WERI-Rb-1 (cell line): ENCODE measurements at regions not wholly inside any gene's neighbourhood (a gene's known extent, or its start where the extent isn't known, plus 50 kb on each side); places are given as distances from the start of the nearest gene placed in this dataset.

Experiments
- DNase-seq: peaks from one replicate; pipeline ENCODE4 v3.0.0-alpha.2; 2020
- H3K27ac ChIP-seq: fragments of 250-450 bp; sonication (Bioruptor Pico); 2 replicates; pipeline ENCODE4 v1.5.1; 2020; ENCODE audit warnings: mild to moderate bottlenecking, moderate library complexity
- H3K27me3 ChIP-seq: fragments of 250-450 bp; sonication (Bioruptor Pico); 2 replicates; pipeline ENCODE4 v1.5.1; 2021; ENCODE audit warnings: mild to moderate bottlenecking, low read depth, moderate library complexity; ENCODE audit not compliant: insufficient read depth, severe bottlenecking
- H3K36me3 ChIP-seq: fragments of 250-450 bp; sonication (Bioruptor Pico); 2 replicates; pipeline ENCODE4 v1.5.1; 2020; ENCODE audit warnings: mild to moderate bottlenecking, moderate library complexity
- H3K4me3 ChIP-seq: 2 replicates; pipeline ENCODE4 v1.5.1; 2011; ENCODE audit warnings: low read depth, mild to moderate bottlenecking, control low read depth, low read length
- H3K9me3 ChIP-seq: fragments of 250-450 bp; sonication (Bioruptor Pico); 2 replicates; pipeline ENCODE4 v1.5.1; 2021; ENCODE audit warnings: mild to moderate bottlenecking, moderate library complexity; ENCODE audit not compliant: severe bottlenecking
- CTCF ChIP-seq: IDR thresholded peaks from 2 replicates; pipeline ENCODE4 v1.5.1; 2011; ENCODE audit warnings: low read depth, mild to moderate bottlenecking, control low read depth, inconsistent platforms, low read length

DNA sequence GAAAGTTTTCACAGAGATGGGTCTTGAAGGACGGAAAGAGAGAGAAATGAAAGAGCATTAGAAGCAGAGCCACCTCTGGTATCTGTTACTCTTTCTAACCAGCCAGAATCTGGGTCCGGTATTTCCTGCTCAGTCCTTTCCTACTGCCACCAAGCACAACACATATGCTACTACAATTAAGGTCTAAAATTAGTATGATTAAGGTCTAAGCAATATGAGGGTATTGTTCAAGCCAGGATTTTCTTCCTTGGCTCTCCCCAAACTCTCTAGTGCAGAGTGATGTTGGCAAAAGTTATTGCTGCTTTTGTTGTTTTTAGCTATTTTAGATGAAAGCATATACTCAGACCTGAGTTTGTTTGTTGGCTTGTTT is 59.2 kb upstream of the EED start:
- Histone ChIP-seq H3K27ac (no peak overlapping the region), H3K27me3 (no peaks in the 10 kb centered on the region), H3K36me3 (no peaks in the 10 kb centered on the region), H3K9me3 (no peaks in the 10 kb centered on the region), H3K4me3 (no peak overlapping the region)
- no peak for DNase-seq
- no peak for TF ChIP-seq CTCF

GRCh38 chr11:86184728-86185380 is 59.7 kb upstream of the EED start:
- Histone ChIP-seq H3K36me3 (no peaks in the 10 kb centered on the region), H3K27me3 (no peaks in the 10 kb centered on the region), H3K27ac (no peak overlapping the region), H3K4me3 (no peak overlapping the region), H3K9me3 (no peaks in the 10 kb centered on the region)
- DNase-seq: no peak
- no peak for TF ChIP-seq CTCF

- Histone ChIP-seq H3K9me3 (no peaks in the 10 kb centered on the region), H3K27ac (no peak overlapping the region), H3K4me3 (no peak overlapping the region), H3K36me3 (no peaks in the 10 kb centered on the region), H3K27me3 (no peaks in the 10 kb centered on the region)
- no peak for TF ChIP-seq CTCF
- DNase-seq: peak; percentile 17
These were observed 60.9 kb upstream of the EED start for GRCh38 chr11:86183694-86184093.

- Histone ChIP-seq H3K27ac (no peak overlapping the region), H3K27me3 (no peaks in the 10 kb centered on the region), H3K9me3 (no peaks in the 10 kb centered on the region), H3K36me3 (no peaks in the 10 kb centered on the region), H3K4me3 (no peak overlapping the region)
- no peak for TF ChIP-seq CTCF
- DNase-seq: no peak
These were observed 61.5 kb upstream of the EED start for GRCh38 chr11:86182976-86183584.

- Histone ChIP-seq H3K27me3 (no peaks in the 10 kb centered on the region), H3K4me3 (no peak overlapping the region), H3K9me3 (no peaks in the 10 kb centered on the region), H3K36me3 (no peaks in the 10 kb centered on the region), H3K27ac (no peak overlapping the region)
- no peak for TF ChIP-seq CTCF
- DNase-seq: no peak
These were observed 63.2 kb upstream of the EED start for GRCh38 chr11:86181379-86181778.

DNA sequence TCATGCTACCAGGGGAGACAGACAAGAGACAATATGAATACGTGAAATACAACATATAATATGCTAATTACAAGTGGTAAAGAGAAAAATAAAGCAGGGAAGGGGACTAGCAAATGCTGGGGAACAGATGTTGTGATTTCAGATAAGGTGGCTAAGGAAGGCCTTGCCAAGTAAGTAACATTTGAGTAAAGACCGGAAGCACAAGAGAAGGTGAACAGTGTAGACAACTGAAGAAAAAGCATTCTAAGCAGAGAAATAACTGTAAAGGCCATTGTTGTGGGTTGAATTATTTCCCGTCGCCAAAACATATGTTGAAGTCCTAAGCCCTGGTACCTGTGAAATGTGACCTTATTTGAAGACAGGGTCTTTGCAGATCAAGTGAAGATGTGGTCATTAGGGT is 63.7 kb upstream of the EED start:
- Histone ChIP-seq H3K9me3 (no peaks in the 10 kb centered on the region), H3K36me3 (no peaks in the 10 kb centered on the region), H3K4me3 (no peak overlapping the region), H3K27ac (no peak overlapping the region), H3K27me3 (no peaks in the 10 kb centered on the region)
- no peak for TF ChIP-seq CTCF
- no peak for DNase-seq
